SK-N-MC (cell line): ENCODE measurements at regions not wholly inside any gene's neighbourhood (a gene's known extent, or its start where the extent isn't known, plus 50 kb on each side); places are given as distances from the start of the nearest gene placed in this dataset.

ENCODE experiments used
- DNase-seq: peaks from one replicate; pipeline ENCODE4 v3.0.0-alpha.2; 2011; ENCODE audit warnings: low read depth, low spot score
- H3K27ac ChIP-seq: fragments of 200-600 bp; sonication (generic); 2 replicates; pipeline ENCODE4 v1.5.1; 2016; ENCODE audit warnings: mixed run types
- H3K36me3 ChIP-seq: fragments of 200-600 bp; sonication (generic); 2 replicates; pipeline ENCODE4 v1.6.1; 2017; ENCODE audit warnings: antibody characterized with exemption, low read length, mixed read lengths; ENCODE audit not compliant: insufficient read depth
- H3K4me3 ChIP-seq: fragments of 200-600 bp; sonication (generic); 2 replicates; pipeline ENCODE4 v1.5.1; 2016
- H3K9ac ChIP-seq: fragments of 200-600 bp; sonication (generic); 2 replicates; pipeline ENCODE4 v1.8.0; 2017; ENCODE audit warnings: mixed run types, mixed read lengths; ENCODE audit not compliant: insufficient read length
- H3K9me3 ChIP-seq: fragments of 200-600 bp; sonication (generic); 2 replicates; pipeline ENCODE4 v1.6.1; 2017; ENCODE audit warnings: low read depth, mild to moderate bottlenecking, antibody characterized with exemption, low read length, moderate library complexity, mixed read lengths
- EZH2 ChIP-seq: fragments of 200-600 bp; sonication (generic); IDR thresholded peaks from one replicate; pipeline ENCODE4 v1.6.1; 2017; ENCODE audit warnings: antibody characterized with exemption
- FOXP2 ChIP-seq: optimal IDR thresholded peaks from 2 replicates; pipeline ENCODE3; 2011; ENCODE audit warnings: mild to moderate bottlenecking, moderate library complexity; ENCODE audit not compliant: insufficient read depth; ENCODE audit errors: extremely low read length, control extremely low read depth
- POLR2AphosphoS5 ChIP-seq: IDR thresholded peaks from 2 replicates; pipeline ENCODE4 v1.6.1; 2012; ENCODE audit warnings: mild to moderate bottlenecking, low read depth, low read length, borderline replicate concordance

DNA sequence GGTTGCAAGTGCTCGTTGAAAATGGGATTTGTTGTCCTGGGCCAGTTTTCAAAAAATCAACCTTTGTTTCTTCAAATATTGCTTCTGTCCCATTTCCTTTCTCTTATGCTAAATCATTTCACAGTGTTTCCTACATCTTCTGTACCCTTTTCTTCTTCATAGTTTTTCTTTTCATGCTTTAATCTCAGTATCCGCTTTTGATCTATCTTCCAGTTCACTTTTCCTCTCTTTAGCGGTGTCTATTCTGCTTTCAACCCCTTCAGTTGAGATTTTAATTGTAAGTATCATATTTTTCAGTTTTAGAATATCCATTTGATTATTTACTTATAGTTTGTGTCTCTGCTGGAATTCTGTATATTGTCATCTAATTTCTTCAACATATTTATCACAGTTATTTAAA, 311.7 kb upstream of the TPM1 start:
- Histone ChIP-seq H3K9me3 (no peaks in the 10 kb centered on the region), H3K9ac (no peak overlapping the region), H3K27ac (no peak overlapping the region), H3K36me3 (no peaks in the 10 kb centered on the region), H3K4me3 (no peak overlapping the region)
- TF ChIP-seq EZH2: no peak
- no peak for TF ChIP-seq FOXP2
- TF ChIP-seq POLR2AphosphoS5: no peak
- DNase-seq: no peak

DNA sequence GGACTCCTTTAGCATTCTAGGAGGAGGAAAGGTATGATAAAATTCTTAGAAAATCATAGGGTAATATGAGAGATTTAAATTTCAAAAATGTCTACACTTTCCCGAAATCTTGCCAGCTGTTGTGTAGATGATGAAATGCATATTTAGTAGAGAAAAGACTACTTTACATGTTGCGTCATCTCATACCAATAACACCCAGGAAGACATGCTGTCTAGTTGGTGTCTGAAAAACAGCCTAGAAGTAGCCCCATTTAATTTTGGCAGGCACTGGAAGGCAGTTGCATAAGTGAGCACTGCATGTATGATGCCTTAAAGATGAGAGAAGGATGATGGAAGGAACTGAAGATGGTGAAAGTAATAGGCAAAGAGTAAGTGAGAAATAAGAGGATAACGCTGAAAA, 310.5 kb upstream of the TPM1 start:
- H3K9ac ChIP-seq: no peak overlapping the region
- H3K36me3 ChIP-seq: no peaks in the 10 kb centered on the region
- H3K4me3 ChIP-seq: no peak overlapping the region
- H3K9me3 ChIP-seq: no peaks in the 10 kb centered on the region
- DNase-seq: no peak
- no peak overlapping the region for H3K27ac ChIP-seq
- no peak for TF ChIP-seq POLR2AphosphoS5
- TF ChIP-seq FOXP2: no peak
- no peak for TF ChIP-seq EZH2

DNA sequence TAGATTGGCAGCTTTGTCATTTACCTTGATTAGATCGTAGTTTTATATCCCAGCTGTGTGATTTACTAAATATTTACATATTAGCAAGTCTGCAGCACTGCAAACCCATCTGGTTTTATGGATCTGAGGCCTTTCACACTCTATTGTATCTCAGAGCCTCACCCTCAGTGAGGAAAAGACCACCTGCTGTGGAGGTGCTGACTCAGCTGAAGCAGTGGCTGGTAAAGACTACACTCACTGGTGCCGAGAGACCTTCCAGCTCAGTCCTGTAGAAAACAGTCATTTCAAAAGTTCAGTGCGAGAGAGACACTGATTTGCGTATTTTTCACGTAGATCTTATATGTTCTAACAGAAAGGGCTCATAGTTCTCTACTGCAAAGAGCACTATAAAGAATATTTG, 307.8 kb upstream of the TPM1 start:
- DNase-seq: peak; percentile 69
- Histone ChIP-seq H3K9me3 (no peaks in the 10 kb centered on the region), H3K4me3 (peak overlapping the region; percentile 22), H3K9ac (no peak overlapping the region), H3K27ac (0 out of 2 replicates have a peak overlapping the region, but pooled peaks have one; percentile 37), H3K36me3 (no peaks in the 10 kb centered on the region)
- TF ChIP-seq FOXP2: no peak
- TF ChIP-seq EZH2: no peak
- no peak for TF ChIP-seq POLR2AphosphoS5

DNA sequence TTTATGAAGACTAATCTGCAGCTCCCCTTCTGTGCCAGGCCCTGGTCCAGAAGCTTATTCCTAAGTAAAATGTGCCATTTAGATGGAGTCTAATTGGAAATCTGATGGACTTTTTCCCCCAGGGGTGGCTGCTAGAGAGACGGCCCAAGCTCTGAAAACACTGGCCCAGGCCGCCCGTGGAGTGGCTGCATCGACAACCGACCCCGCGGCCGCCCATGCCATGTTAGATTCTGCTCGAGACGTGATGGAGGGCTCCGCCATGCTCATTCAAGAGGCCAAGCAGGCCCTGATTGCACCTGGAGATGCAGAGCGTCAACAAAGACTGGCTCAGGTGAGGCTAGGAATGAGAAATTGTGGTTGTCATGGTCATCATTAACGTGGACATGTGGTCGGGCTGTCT, 305.8 kb upstream of the TPM1 start:
- Histone ChIP-seq H3K36me3 (no peaks in the 10 kb centered on the region), H3K4me3 (no peak overlapping the region), H3K9ac (no peak overlapping the region), H3K9me3 (no peaks in the 10 kb centered on the region), H3K27ac (no peak overlapping the region)
- DNase-seq: no peak
- TF ChIP-seq FOXP2 (no peak), POLR2AphosphoS5 (no peak), EZH2 (no peak)

DNA sequence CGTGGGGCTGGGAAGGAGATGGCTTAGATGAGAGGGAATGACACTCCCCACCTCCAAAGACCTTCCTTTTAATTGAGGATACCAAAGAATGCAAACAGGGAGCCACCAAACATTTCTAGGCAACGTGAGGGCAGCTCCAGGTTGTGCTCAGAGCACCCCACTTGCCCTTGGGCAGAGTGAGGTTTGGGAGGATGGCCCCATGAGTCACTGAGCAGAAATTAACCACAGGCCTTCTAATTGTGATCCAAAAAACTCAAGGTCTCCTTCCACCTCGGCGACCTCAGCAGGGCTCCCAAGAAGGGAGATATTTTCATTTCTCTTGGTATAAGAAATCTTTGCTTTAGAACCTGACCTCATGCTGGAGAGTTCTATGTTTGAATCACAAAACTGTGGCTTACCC, 305.0 kb upstream of the TPM1 start:
- Histone ChIP-seq H3K4me3 (no peak overlapping the region), H3K27ac (no peak overlapping the region), H3K9ac (no peak overlapping the region), H3K36me3 (no peaks in the 10 kb centered on the region), H3K9me3 (no peaks in the 10 kb centered on the region)
- no peak for DNase-seq
- TF ChIP-seq EZH2 (no peak), POLR2AphosphoS5 (no peak), FOXP2 (no peak)

DNA sequence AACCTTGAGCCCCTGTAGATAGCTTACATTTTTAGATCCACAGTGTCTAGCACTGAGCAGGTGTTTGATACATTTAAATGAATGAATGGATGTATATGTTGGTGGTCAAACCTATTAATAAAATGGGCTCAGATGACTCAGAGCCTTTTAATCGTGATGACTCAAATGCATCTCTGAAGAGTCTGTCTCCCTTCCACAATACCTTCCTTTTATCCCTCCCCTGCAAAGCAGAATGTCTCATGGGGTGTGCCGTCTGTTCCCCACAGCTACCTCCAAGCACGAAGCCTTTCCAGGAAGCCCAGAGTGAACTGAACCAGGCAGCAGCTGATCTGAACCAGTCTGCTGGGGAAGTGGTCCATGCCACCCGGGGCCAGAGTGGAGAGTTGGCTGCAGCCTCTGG, 303.5 kb upstream of the TPM1 start:
- DNase-seq: no peak
- Histone ChIP-seq H3K9ac (no peak overlapping the region), H3K36me3 (no peaks in the 10 kb centered on the region), H3K9me3 (no peaks in the 10 kb centered on the region), H3K27ac (no peak overlapping the region), H3K4me3 (no peak overlapping the region)
- TF ChIP-seq FOXP2 (no peak), EZH2 (no peak), POLR2AphosphoS5 (no peak)

DNA sequence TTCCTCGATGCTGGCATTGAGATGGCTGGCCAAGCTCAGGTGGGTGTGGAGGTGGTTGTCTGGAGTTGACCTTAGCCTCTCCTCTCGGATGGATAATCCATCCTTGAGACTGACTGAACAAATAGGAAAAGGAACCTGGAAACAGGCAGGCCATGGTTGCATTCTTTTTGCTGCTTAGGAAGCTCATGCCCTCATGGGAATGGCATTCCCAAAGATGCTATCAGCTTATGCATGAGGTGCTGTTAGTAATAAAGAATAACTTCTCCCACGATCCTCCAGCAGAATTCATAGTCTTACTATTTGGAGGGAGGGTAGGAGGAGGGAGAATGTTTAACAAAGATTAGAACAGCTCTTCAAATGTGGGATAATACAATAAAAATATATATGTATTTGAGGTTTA, 303.0 kb upstream of the TPM1 start:
- Histone ChIP-seq H3K9me3 (no peaks in the 10 kb centered on the region), H3K27ac (no peak overlapping the region), H3K36me3 (no peaks in the 10 kb centered on the region), H3K4me3 (no peak overlapping the region), H3K9ac (no peak overlapping the region)
- no peak for DNase-seq
- TF ChIP-seq EZH2 (no peak), POLR2AphosphoS5 (no peak), FOXP2 (no peak)

DNA sequence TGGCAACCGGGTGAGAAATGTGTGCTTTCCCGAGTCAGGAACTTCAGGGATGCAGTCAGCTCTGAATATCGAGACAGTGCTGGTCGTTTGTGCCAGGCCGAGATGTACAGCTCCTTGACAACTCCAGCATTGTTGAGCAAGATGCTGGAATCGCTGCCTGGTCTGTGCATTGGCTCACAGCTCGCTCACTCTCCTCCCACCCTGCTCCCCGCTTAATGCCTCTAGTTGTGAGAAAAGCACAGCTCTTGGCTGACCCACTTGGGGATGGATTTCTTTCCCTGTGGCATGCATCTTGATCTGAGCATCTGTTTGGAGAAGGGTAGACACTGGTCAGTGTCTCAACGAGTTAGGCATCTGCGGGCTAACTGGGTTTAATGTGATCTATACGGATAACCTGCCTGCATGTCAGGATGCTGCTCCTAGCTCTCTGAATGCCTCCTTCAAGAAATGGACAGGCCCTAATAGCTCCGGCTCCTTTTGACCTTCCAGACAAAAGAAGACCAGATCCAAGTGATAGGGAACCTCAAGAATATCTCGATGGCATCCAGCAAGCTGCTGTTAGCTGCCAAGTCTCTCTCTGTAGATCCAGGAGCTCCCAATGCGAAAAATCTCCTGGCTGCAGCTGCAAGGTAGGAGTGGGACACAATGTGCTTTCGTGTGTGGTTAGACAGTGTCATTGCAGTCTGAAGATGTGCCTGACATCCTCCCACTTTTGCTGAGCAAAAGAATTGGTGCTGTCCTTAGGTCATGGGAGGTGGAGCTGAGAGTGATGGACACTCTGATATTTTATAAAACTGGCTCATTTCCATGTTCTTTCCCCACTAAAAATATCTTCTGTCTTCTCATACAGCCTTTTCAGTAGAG, 302.2 kb upstream of the TPM1 start:
- no peaks in the 10 kb centered on the region for H3K9me3 ChIP-seq
- TF ChIP-seq EZH2: no peak
- TF ChIP-seq FOXP2: no peak
- no peak for TF ChIP-seq POLR2AphosphoS5
- no peak for DNase-seq
- no peaks in the 10 kb centered on the region for H3K36me3 ChIP-seq
- H3K9ac ChIP-seq: no peak overlapping the region
- no peak overlapping the region for H3K27ac ChIP-seq
- H3K4me3 ChIP-seq: no peak overlapping the region
